HCT116 (cell line): ENCODE measurements at regions not wholly inside any gene's neighbourhood (a gene's known extent, or its start where the extent isn't known, plus 50 kb on each side); places are given as distances from the start of the nearest gene placed in this dataset.

ENCODE experiments used
- ATAC-seq: fragments of 200-7000 bp; cut with Tn5 transposase; 2 replicates; pipeline ENCODE4 v1.9.1; 2020; ENCODE audit warnings: mild to moderate bottlenecking, moderate library complexity
- BruUV-seq: library from RNA; stranded (reverse); fragments of 400-500 nt; replicated peaks from 2 replicates; lab custom pipeline; 2021; lab: Mats Ljungman, UMichigan
- CTCF ChIA-PET: fragments of 300-600 bp; sonication (Branson Sonifier 250); formaldehyde crosslinking; loops from one replicate; lab custom pipeline; 2021; ENCODE audit warnings: antibody characterized with exemption; lab: Charles Lee
- POLR2A ChIA-PET: fragments of 300-600, 350-600 bp; sonication (Branson Sonifier 250); formaldehyde crosslinking; loops from one replicate; lab custom pipeline; 2021; ENCODE audit warnings: antibody characterized with exemption; lab: Charles Lee
- RAD21 ChIA-PET, 2 experiments: fragments of 300-600 bp; sonication (Branson Sonifier 250); formaldehyde crosslinking; loops; one replicate each; lab custom pipeline; 2023; ENCODE audit warnings: low total read pairs in 2 of 2; ENCODE audit not compliant: uncharacterized antibody in 2 of 2, unreplicated experiment in 2 of 2, low non-redundant PET in 1 of 2; lab: Charles Lee
- DNase-seq: peaks from one replicate; pipeline ENCODE4 v3.0.0-alpha.2; 2010; ENCODE audit warnings: low read depth, low spot score
- H2AFZ ChIP-seq: fragments of 200-600 bp; shearing (Covaris generic), sonication (generic); 2 replicates; pipeline ENCODE4 v1.6.1; 2017; ENCODE audit warnings: low read depth, mixed run types, mixed read lengths, antibody characterized with exemption, low read length; ENCODE audit not compliant: poor library complexity, severe bottlenecking
- H3K27ac ChIP-seq: 2 replicates; pipeline ENCODE4 v1.5.1; 2012; ENCODE audit warnings: low read depth, low read length
- H3K27me3 ChIP-seq: fragments of 200-600 bp; sonication (generic); 2 replicates; pipeline ENCODE4 v1.6.1; 2016; ENCODE audit warnings: mixed run types, low read length, mixed read lengths; ENCODE audit not compliant: insufficient read depth
- H3K36me3 ChIP-seq, 2 experiments: fragments of 200-500 bp in 1 of 2; fragments of 200-600 bp in 1 of 2; sonication (Bioruptor generic) in 1 of 2; sonication (generic) in 1 of 2; 2 replicates each; pipeline versions ENCODE4 v1.5.1 to v1.6.1; 2014 to 2016; ENCODE audit warnings: low read length in 2 of 2, inconsistent platforms in 1 of 2, mixed read lengths in 1 of 2, mixed run types in 1 of 2; ENCODE audit not compliant: insufficient read depth in 2 of 2, control insufficient read depth in 1 of 2
- H3K4me1 ChIP-seq, 2 experiments: fragments of 200-600 bp in 1 of 2; sonication (generic) in 1 of 2; 2 replicates each; pipeline versions ENCODE4 v1.5.1 to v1.6.1; 2012 to 2017; ENCODE audit warnings: low read length in 2 of 2, inconsistent platforms in 1 of 2, mild to moderate bottlenecking in 1 of 2, mixed read lengths in 1 of 2, mixed run types in 1 of 2, moderate library complexity in 1 of 2; ENCODE audit not compliant: insufficient read depth in 2 of 2, control insufficient read depth in 1 of 2
- H3K4me2 ChIP-seq: fragments of 200-600 bp; sonication (generic); 2 replicates; pipeline ENCODE4 v1.6.1; 2017; ENCODE audit warnings: mixed run types, low read length, mixed read lengths
- H3K4me3 ChIP-seq, 2 experiments: fragments of 200-600 bp in 1 of 2; sonication (generic) in 1 of 2; replicated peaks in 1 of 2; 2 replicates each; pipeline ENCODE4 v1.5.1; 2011 to 2016; ENCODE audit warnings: low read length in 2 of 2, control low read depth in 1 of 2, low read depth in 1 of 2, mild to moderate bottlenecking in 1 of 2, mixed read lengths in 1 of 2, mixed run types in 1 of 2
- H3K79me2 ChIP-seq: fragments of 200-600 bp; sonication (generic); 2 replicates; pipeline ENCODE4 v1.6.1; 2017; ENCODE audit warnings: mild to moderate bottlenecking, mixed run types, low read length, moderate library complexity, mixed read lengths; ENCODE audit not compliant: insufficient read depth
- H3K9ac ChIP-seq: fragments of 200-600 bp; sonication (generic); 2 replicates; pipeline ENCODE4 v1.6.1; 2016; ENCODE audit warnings: low read length, mixed read lengths
- H3K9me2 ChIP-seq: fragments of 200-600 bp; sonication (generic), shearing (Covaris generic); 2 replicates; pipeline ENCODE4 v1.6.1; 2017; ENCODE audit warnings: mixed run types, mild to moderate bottlenecking, moderate library complexity; ENCODE audit not compliant: insufficient read depth
- H3K9me3 ChIP-seq, 2 experiments: fragments of 200-500 bp in 1 of 2; fragments of 200-600 bp in 1 of 2; sonication (Bioruptor generic) in 1 of 2; sonication (generic) in 1 of 2; 2 replicates each; pipeline ENCODE4 v1.6.1; 2014 to 2017; ENCODE audit warnings: low read length in 2 of 2, mixed read lengths in 2 of 2, inconsistent platforms in 1 of 2, low read depth in 1 of 2, mild to moderate bottlenecking in 1 of 2, mixed run types in 1 of 2, moderate library complexity in 1 of 2; ENCODE audit not compliant: control insufficient read depth in 1 of 2, insufficient read depth in 1 of 2
- H4K20me1 ChIP-seq: fragments of 200-600 bp; sonication (generic), shearing (Covaris generic); 2 replicates; pipeline ENCODE4 v1.6.1; 2017; ENCODE audit warnings: mixed run types, mild to moderate bottlenecking, moderate library complexity; ENCODE audit not compliant: insufficient read depth
- CBX3 ChIP-seq: IDR thresholded peaks from 2 replicates; pipeline ENCODE4 v1.6.1; 2012; ENCODE audit warnings: low read depth
- EGR1 ChIP-seq: IDR thresholded peaks from 2 replicates; pipeline ENCODE4 v1.6.1; 2012; ENCODE audit warnings: low read depth
- EZH2 ChIP-seq: fragments of 200-600 bp; sonication (generic); IDR thresholded peaks from 2 replicates; pipeline ENCODE4 v1.6.1; 2017; ENCODE audit warnings: antibody characterized with exemption, mixed run types
- EZH2phosphoT487 ChIP-seq: fragments of 200-600 bp; IDR thresholded peaks from 2 replicates; pipeline ENCODE4 v1.6.1; 2018; ENCODE audit warnings: antibody characterized with exemption, borderline replicate concordance
- FOSL1 ChIP-seq: IDR thresholded peaks from 2 replicates; pipeline ENCODE4 v1.6.1; 2012; ENCODE audit warnings: low read depth
- JUND ChIP-seq: IDR thresholded peaks from 2 replicates; pipeline ENCODE4 v1.6.1; 2012
- POLR2AphosphoS5 ChIP-seq: IDR thresholded peaks from 2 replicates; pipeline ENCODE4 v1.6.1; 2011; ENCODE audit warnings: mild to moderate bottlenecking, low read depth, low read length, moderate library complexity
- SIN3A ChIP-seq: IDR thresholded peaks from 2 replicates; pipeline ENCODE4 v1.6.1; 2012; ENCODE audit warnings: low read depth
- SP1 ChIP-seq: IDR thresholded peaks from 2 replicates; pipeline ENCODE4 v1.6.1; 2012; ENCODE audit warnings: low read depth
- YY1 ChIP-seq: IDR thresholded peaks from 2 replicates; pipeline ENCODE4 v1.6.1; 2011; ENCODE audit warnings: low read length, low read depth, moderate library complexity, mild to moderate bottlenecking; ENCODE audit not compliant: insufficient replicate concordance; ENCODE audit errors: extremely low read depth
- ZFX ChIP-seq: fragments of 450-650 bp; IDR thresholded peaks from 2 replicates; pipeline ENCODE4 v1.6.1; 2017
- intact Hi-C: fragments of 100-400 bp; cut with micrococcal nuclease; formaldehyde crosslinking; loops from 2 replicates; pipeline ENCODE4 v1.10.0; 2022
- TF ChIP-seq, protein P1 (sequence below): IDR thresholded peaks from 2 replicates; pipeline ENCODE4 v1.6.1; 2011; ENCODE audit warnings: mild to moderate bottlenecking, low read length, moderate library complexity; ENCODE audit not compliant: insufficient replicate concordance; ENCODE audit errors: extremely low read depth
- TF ChIP-seq, protein P2 (sequence below), 3 experiments: fragments of 200-600 bp in 1 of 3; sonication (generic) in 1 of 3; IDR thresholded peaks in 2 of 3; conservative IDR thresholded peaks in 1 of 3; 2 replicates each; pipeline ENCODE4 v1.5.1; 2012 to 2017; ENCODE audit warnings: low read depth in 2 of 3, low read length in 2 of 3, antibody characterized with exemption in 1 of 3, borderline replicate concordance in 1 of 3, control low read depth in 1 of 3, mild to moderate bottlenecking in 1 of 3, mixed read lengths in 1 of 3, mixed run types in 1 of 3, moderate library complexity in 1 of 3; ENCODE audit not compliant: insufficient read depth in 1 of 3
- TF ChIP-seq, protein P3 (sequence below): IDR thresholded peaks from 2 replicates; pipeline ENCODE4 v1.6.1; 2012

DNA sequence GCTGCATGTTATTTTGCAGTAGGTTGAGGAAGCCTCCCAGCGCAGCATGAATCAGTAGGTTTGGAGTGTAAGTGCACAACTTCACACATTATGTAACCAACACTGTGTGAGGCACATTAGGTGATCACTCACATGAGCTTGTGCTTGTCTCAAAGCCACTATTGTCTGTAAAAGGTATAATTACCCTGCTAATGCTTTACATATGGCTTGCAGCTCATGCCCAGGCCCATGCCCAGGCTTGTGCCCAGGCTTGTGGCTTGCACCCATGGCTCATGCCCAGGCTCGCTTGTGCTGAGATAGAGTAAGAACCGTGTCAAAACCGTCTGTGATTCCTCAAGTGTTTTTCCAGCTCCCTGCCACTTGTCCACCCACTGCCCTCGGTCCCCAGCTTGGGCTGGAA is 596.3 kb downstream of the LTN1 start:
- ATAC-seq = no peak
- intact Hi-C loops = no loop called here
- H3K36me3 ChIP-seq = no peaks in the 10 kb centered on the region
- H3K4me2 ChIP-seq = no peak overlapping the region
- ChIA-PET RAD21 (no interaction called here), POLR2A (no interaction called here)
- no peak overlapping the region for H3K4me3 ChIP-seq
- H3K9ac ChIP-seq = no peak overlapping the region
- H3K27me3 ChIP-seq = no peaks in the 10 kb centered on the region
- no peaks in the 10 kb centered on the region for H3K9me2 ChIP-seq
- no peaks in the 10 kb centered on the region for H3K79me2 ChIP-seq
- TF ChIP-seq, protein P1, sequence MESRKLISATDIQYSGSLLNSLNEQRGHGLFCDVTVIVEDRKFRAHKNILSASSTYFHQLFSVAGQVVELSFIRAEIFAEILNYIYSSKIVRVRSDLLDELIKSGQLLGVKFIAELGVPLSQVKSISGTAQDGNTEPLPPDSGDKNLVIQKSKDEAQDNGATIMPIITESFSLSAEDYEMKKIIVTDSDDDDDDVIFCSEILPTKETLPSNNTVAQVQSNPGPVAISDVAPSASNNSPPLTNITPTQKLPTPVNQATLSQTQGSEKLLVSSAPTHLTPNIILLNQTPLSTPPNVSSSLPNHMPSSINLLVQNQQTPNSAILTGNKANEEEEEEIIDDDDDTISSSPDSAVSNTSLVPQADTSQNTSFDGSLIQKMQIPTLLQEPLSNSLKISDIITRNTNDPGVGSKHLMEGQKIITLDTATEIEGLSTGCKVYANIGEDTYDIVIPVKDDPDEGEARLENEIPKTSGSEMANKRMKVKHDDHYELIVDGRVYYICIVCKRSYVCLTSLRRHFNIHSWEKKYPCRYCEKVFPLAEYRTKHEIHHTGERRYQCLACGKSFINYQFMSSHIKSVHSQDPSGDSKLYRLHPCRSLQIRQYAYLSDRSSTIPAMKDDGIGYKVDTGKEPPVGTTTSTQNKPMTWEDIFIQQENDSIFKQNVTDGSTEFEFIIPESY = no peak
- TF ChIP-seq SIN3A (no peak), YY1 (no peak), EZH2 (no peak), JUND (no peak), CBX3 (no peak), POLR2AphosphoS5 (no peak), FOSL1 (no peak), EZH2phosphoT487 (no peak), SP1 (no peak), ZFX (no peak), EGR1 (no peak)
- TF ChIP-seq, protein P2, sequence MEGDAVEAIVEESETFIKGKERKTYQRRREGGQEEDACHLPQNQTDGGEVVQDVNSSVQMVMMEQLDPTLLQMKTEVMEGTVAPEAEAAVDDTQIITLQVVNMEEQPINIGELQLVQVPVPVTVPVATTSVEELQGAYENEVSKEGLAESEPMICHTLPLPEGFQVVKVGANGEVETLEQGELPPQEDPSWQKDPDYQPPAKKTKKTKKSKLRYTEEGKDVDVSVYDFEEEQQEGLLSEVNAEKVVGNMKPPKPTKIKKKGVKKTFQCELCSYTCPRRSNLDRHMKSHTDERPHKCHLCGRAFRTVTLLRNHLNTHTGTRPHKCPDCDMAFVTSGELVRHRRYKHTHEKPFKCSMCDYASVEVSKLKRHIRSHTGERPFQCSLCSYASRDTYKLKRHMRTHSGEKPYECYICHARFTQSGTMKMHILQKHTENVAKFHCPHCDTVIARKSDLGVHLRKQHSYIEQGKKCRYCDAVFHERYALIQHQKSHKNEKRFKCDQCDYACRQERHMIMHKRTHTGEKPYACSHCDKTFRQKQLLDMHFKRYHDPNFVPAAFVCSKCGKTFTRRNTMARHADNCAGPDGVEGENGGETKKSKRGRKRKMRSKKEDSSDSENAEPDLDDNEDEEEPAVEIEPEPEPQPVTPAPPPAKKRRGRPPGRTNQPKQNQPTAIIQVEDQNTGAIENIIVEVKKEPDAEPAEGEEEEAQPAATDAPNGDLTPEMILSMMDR (IDR thresholded peaks at IDR 0.05 in 2 of 3, conservative IDR thresholded peaks at IDR 0.05 in 1 of 3; ENCODE audit: borderline replicate concordance in 1 of 3, insufficient read depth in 1 of 3, low read depth in 2 of 3, low read length in 2 of 3) = no peak
- TF ChIP-seq, protein P3, sequence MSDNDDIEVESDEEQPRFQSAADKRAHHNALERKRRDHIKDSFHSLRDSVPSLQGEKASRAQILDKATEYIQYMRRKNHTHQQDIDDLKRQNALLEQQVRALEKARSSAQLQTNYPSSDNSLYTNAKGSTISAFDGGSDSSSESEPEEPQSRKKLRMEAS = no peak
- TF ChIP-seq, all 23 proteins: peak for 0
- CTCF ChIA-PET = no interaction called here
- Histone ChIP-seq H4K20me1 (no peaks in the 10 kb centered on the region; the same call in 1 of the 2 replicates), H2AFZ (no peak overlapping the region), H3K9me3 (peaks cover 17 to 34% of the 10 kb centered on the region in 2 experiments; a peak in 2 of 4 replicates), H3K4me1 (no peaks in the 10 kb centered on the region), H3K27ac (no peak overlapping the region)
- BruUV-seq = no TSS peak
- DNase-seq = no peak
